ENCODE measurements at regions not wholly inside any gene's neighbourhood (a gene's known extent, or its start where the extent isn't known, plus 50 kb on each side); places are given as distances from the start of the nearest gene placed in this dataset.

DNA sequence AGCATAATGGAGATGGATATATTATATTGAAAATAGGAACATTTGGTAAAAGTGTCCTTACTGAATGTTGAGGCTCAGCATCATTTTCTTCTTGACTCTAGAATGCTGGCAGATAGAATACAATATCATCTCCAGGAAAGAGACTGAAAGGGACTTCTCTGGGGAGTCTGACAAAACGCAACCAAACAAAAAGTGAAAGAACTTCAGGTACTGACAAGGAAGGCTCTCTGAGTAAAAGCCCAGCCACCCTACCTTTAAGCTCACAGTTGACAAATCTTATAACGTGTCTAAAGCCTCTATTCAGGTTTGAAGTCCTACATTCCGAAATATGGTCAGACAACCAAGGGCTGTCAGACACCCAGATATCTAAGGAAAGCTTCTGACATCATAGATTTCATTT is 590.8 kb downstream of the SOX6 start:
- H3K9me3 ChIP-seq: no peaks in the 10 kb centered on the region
- intact Hi-C loops (cut with DNase I; ENCODE audit: low total_unique reads): no loop called here
- H3K27me3 ChIP-seq (replicated peaks in 1 of 7): no peaks in the 10 kb centered on the region
- H3K4me3 ChIP-seq: no peak overlapping the region
- TF ChIP-seq POLR2AphosphoS5 (IDR thresholded peaks at IDR 0.05) (no peak), POLR2A (IDR thresholded peaks at IDR 0.05) (no peak)
- TF ChIP-seq, protein P1, sequence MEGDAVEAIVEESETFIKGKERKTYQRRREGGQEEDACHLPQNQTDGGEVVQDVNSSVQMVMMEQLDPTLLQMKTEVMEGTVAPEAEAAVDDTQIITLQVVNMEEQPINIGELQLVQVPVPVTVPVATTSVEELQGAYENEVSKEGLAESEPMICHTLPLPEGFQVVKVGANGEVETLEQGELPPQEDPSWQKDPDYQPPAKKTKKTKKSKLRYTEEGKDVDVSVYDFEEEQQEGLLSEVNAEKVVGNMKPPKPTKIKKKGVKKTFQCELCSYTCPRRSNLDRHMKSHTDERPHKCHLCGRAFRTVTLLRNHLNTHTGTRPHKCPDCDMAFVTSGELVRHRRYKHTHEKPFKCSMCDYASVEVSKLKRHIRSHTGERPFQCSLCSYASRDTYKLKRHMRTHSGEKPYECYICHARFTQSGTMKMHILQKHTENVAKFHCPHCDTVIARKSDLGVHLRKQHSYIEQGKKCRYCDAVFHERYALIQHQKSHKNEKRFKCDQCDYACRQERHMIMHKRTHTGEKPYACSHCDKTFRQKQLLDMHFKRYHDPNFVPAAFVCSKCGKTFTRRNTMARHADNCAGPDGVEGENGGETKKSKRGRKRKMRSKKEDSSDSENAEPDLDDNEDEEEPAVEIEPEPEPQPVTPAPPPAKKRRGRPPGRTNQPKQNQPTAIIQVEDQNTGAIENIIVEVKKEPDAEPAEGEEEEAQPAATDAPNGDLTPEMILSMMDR (IDR thresholded peaks at IDR 0.05 in 8 of 11, conservative IDR thresholded peaks at IDR 0.05 in 3 of 11): no peak
- WGBS, 5 donors: 72 to 89% (median 81%) methylated on average over 3 of the region's 3 CpGs
- H3K27ac ChIP-seq: no peak overlapping the region
- no peaks in the 10 kb centered on the region for H3K4me1 ChIP-seq
- no peaks in the 10 kb centered on the region for H3K36me3 ChIP-seq
- DNase-seq: no peak

- TF ChIP-seq, protein P1 (IDR thresholded peaks at IDR 0.05 in 8 of 11, conservative IDR thresholded peaks at IDR 0.05 in 3 of 11): no peak
- TF ChIP-seq POLR2A (IDR thresholded peaks at IDR 0.05): no peak
- TF ChIP-seq POLR2AphosphoS5 (IDR thresholded peaks at IDR 0.05): no peak
- H3K4me1 ChIP-seq: peaks cover 0 to 6% (median 1%) of the 10 kb centered on the region in 6 donors
- WGBS, 5 donors: 92 to 99% (median 95%) methylated on average over 5 of the region's 5 CpGs
- H3K4me3 ChIP-seq: no peak overlapping the region
- H3K27me3 ChIP-seq (replicated peaks in 1 of 7): no peaks in the 10 kb centered on the region
- no peaks in the 10 kb centered on the region for H3K36me3 ChIP-seq
- no peak overlapping the region for H3K27ac ChIP-seq
- no peaks in the 10 kb centered on the region for H3K9me3 ChIP-seq
- DNase-seq: no peak
- intact Hi-C loops (cut with DNase I; ENCODE audit: low total_unique reads): no loop called here
Measured at GRCh38 chr11:15768321-15768720, 588.0 kb downstream of the SOX6 start.

- Histone ChIP-seq H3K4me3 (no peak overlapping the region), H3K27ac (no peak overlapping the region), H3K4me1 (peaks cover 0 to 14% (median 4%) of the 10 kb centered on the region in 6 donors), H3K36me3 (no peaks in the 10 kb centered on the region), H3K27me3 (replicated peaks in 1 of 7) (no peaks in the 10 kb centered on the region), H3K9me3 (no peaks in the 10 kb centered on the region)
- no peak for DNase-seq
- intact Hi-C loops (cut with DNase I; ENCODE audit: low total_unique reads): no loop called here
- WGBS, 5 donors: 82 to 97% (median 89%) methylated on average over 3 of the region's 3 CpGs
- TF ChIP-seq POLR2A (IDR thresholded peaks at IDR 0.05) (no peak), POLR2AphosphoS5 (IDR thresholded peaks at IDR 0.05) (no peak)
- TF ChIP-seq, protein P1 (IDR thresholded peaks at IDR 0.05 in 8 of 11, conservative IDR thresholded peaks at IDR 0.05 in 3 of 11): no peak
Measured at GRCh38 chr11:15769203-15769602, 587.1 kb downstream of the SOX6 start.

- H3K27me3 ChIP-seq (replicated peaks in 1 of 7): no peaks in the 10 kb centered on the region
- no peaks in the 10 kb centered on the region for H3K9me3 ChIP-seq
- TF ChIP-seq, protein P1 (IDR thresholded peaks at IDR 0.05 in 8 of 11, conservative IDR thresholded peaks at IDR 0.05 in 3 of 11): peak in 8 of 11 experiments; percentile 19 to 62 (median 46)
- no peak for TF ChIP-seq POLR2A (IDR thresholded peaks at IDR 0.05)
- intact Hi-C loops (cut with DNase I; ENCODE audit: low total_unique reads): no loop called here
- DNase-seq: no peak
- H3K27ac ChIP-seq: no peak overlapping the region
- H3K4me3 ChIP-seq: no peak overlapping the region
- 90 to 95% (median 92%) methylated on average over 1 of the region's 1 CpG for WGBS, 5 donors
- no peaks in the 10 kb centered on the region for H3K36me3 ChIP-seq
- peaks cover 0 to 25% (median 14%) of the 10 kb centered on the region in 6 donors for H3K4me1 ChIP-seq
Measured at GRCh38 chr11:15770798-15771414, 585.4 kb downstream of the SOX6 start.
